ENCODE measurements at regions not wholly inside any gene's neighbourhood (a gene's known extent, or its start where the extent isn't known, plus 50 kb on each side); places are given as distances from the start of the nearest gene placed in this dataset.

DNA sequence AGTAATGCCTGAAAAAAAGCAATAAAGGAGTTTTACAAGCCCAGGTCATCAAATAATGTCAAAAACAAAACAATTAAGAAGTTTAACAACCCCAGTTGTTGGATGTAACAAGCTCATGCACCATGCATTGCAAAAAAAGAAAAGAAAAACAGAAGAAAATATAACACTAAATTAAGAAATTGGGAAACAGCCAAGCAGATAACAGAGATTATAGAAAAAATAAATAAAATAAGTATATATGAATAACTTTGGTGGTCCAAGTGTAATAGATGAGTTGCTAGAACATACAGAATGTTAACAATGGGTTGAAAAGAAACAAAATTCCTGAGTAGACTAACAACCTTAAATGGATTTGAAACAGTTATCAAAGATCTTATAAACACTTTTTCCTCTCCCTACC is 573.1 kb upstream of the SOX11 start:
- no peak for DNase-seq

DNA sequence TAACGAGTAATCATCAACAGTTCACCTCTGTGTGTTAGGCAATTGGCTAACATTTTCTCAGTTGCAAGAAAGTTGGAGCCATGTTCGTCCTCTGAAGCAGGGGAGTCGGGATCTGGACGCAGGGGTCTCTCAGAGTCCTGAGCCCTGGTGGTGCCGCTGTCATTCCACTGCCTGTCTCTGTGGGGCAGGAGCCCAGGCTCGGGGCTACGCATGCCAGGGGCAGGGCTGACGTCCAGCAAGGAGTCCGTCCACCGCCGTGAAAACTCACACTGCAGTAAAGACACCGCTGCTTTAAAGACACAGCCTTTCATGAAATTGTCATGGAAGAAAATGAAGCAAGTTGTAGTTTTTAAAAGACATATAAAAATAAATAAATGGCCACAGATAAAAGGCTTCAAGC is 571.1 kb upstream of the SOX11 start:
- DNase-seq: no peak

DNA sequence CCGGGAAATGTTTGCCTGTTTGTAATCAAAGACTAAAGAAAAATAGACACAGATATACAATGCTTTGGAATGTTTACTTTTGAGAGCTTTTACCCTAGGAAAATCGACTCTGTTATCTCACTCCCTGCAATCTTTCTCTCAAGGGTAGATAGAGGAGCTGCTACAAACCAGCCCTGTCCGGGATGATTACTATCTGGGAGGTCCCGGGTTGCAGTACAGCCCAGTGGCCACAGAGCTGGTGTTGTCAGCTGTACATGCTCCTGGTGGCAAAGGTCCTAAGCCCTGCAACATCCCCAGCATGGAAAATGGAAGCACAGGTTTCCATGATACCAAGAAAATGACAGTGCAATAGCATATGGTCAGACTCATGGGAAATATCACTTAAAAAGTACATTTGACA is 570.5 kb upstream of the SOX11 start:
- no peak for DNase-seq

DNA sequence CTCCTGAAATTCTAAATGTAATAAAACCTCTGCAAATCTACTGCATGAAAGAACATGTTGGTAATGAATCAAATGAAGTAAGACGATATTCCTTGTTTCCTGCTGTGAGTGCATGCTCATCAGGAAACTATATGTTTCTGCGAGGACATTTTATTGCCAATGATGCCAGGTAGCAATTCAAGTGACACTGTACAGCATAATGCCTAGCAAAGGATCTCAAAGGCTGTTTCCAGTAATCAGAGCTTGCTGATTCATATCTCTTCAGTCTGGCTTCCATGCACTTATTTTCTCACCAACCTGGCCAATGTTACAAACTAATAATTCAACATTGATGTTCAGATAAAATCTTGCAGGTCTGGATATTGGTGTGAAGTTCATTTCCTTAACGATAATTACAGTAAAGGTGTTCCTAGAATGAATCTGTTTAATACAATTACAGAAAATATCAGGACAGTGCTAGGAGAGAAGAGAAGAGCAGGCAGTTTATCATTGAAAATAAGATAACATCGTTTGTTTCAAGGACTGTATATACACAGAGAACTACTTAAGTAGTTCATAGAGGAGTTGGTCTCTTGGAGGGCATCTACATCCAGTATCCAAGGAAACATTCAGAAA is 568.5 kb upstream of the SOX11 start:
- no peak for DNase-seq

DNA sequence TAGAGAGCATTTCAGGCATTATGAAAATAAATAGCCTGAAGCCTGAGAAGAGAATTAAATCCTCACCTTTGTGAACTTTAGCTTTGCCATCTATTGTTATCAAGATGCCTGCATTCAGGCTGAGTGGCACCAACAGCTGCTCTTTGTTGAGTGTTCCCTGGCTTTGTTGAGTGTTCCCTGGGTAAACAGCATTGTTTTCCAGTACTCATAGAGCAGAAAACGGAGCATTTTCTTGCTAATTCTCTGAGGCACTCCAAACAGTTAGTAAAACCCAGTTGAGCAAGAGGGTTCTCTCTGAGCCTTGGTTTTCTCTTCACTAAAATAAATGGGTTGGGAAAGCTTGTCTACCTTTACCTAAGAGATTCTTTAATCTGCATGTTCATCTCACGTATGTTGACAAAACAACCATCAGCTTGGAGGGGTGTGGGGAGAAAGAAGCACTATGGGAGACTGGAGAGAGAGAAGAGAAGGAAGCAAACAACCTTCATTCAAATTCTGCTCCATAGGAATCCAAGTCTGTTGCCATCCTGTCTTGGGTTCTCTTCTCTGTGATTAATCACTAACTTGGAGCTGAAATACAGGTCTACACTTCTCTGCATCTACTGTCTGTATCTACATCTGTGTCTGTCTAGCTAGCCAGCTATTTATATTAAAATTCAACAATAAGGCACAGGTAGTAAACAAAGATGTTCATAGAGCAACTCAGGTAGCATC is 567.0 kb upstream of the SOX11 start:
- DNase-seq: no peak

DNA sequence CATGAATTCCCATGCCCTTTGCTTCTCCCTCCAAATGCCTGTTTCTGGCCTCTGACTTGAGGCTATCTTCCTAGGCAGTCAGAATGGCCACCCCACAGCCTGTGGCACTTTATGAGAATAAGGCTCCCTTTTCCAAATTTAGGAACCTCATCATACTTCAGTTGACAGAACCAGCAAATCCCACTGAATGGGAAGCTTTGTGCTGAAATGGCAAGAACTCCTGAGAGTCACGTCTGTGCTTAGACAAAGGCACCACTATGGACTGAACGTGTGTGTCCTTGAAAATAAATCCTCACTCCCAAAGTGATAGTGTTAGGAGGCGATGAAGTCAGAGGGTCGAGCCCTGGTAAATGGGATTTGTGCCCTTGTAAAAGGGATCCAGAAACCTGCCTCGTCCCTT is 559.9 kb upstream of the SOX11 start:
- DNase-seq: no peak

DNA sequence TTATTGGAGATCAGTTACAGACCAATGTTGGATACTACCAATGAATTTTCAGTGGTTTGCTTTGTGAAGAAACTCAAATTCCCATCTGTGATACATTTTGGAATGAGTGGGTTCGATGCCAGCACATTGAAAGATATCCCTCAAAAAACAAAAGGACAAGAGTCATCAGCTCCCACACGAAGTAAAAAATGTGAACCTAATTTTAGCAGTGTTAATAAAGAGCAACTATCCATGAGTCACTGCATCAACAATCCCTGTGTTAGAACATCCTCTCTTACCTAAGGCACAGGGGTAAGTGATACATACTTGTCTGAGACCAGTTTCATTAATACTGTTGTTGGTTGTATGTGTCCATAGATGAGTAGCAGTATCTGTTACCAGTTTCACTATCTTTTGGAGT is 551.8 kb upstream of the SOX11 start:
- DNase-seq: no peak

DNA sequence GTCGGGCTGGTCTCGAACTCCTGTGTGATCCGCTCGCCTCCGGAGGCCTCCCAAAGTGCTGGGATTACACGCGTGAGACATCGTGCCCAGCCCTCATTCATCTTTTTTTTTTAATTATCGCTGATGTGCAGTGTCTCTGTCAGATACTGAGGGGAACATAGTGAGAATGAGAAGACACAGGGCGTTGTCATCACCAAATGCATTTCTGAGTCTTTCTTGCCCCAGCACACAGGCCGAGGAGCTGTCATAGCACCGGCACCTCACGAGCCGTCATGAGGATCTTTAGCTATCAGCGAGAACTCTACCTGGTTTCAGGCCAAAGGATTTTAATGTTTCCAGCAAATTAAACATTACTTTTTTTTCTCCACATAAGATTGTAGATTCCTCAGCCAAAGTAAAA is 548.0 kb upstream of the SOX11 start:
- no peak for DNase-seq

DNA sequence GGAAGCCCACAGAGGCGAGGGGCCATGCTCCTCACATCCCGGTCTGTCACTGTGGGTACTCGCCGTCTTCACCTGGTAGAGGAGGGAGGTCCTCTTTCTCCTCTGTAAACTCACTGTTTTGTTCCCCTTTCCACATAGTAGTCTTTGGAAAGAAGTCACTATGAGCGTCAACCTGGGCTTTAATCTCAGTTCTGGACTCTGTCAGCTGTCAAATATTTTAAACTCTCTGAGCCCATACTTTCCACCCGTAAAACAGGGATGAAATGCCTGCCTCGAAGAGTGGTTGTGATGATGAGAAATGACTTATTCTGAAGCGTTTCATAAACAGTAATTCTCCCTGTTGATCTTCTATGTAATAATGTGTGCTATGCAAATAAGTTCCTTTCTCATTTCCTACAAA is 547.1 kb upstream of the SOX11 start:
- DNase-seq: no peak

DNA sequence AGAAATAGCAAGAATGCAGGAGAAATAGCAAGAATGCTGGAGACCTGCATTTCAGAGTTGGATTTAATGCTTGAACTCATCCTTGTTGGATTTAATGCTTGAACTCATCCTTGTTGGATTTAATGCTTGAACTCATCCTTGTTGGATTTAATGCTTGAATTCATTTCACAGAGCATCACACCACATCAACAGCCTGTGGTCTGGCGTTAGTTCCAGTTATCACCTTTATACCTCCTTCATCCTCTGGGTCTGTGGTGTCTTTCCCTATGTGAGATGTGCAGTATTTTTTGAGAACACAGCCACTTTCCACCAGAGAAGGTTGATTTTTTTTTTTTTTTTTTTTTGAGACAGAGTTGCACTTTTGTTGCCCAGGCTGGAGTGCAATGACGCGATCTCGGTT is 546.4 kb upstream of the SOX11 start:
- DNase-seq: no peak

DNA sequence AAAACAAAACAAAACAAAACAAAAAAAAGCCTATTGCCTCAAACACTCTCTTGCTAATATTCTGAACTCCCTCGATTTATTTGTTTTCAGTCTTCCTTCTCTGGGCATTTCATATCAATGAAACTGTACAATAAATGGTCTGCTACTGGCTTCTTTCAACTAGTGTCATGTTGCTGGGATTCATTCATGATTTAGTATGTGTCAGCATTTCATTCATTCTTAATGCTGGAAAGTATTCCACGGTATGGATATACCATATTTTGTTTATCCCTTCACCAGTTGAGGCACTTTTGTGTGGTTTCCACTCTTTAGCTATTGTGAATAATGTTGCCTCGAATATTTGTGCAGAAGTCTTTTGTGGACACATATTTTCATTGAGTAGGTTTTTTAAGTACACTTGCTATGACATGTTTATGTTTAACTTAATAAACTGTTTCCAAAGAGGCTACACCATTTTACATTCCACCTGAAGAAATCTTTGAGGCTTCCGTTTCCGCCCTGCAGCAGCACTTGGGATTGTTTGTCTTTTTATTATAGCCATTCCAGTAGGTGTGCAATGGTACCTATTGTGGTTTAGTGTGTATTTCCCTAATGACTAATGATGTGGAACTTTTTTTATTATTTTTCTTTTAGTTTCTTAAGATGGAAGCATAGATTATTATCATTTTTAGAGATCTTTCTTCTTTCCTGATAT is 543.6 kb upstream of the SOX11 start:
- no peak for DNase-seq

DNA sequence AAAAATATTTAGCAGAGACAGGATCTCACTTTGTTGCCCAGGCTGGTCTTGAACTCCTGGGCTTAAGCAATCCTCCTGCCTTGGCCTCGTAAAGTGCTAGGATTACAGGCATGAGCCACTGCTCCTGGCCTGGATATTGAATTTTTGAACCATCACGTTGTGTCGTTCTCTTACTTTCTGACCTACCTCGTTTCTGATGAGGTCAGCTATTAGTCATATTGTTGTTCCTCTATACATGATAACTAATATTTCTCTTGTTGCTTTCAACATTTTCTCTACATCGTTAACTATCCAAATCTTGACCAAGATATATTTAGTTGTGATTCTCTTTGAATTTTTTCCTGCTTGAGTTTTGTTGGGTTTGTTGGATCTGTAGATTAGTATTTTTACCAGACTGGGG is 541.3 kb upstream of the SOX11 start:
- no peak for DNase-seq

DNA sequence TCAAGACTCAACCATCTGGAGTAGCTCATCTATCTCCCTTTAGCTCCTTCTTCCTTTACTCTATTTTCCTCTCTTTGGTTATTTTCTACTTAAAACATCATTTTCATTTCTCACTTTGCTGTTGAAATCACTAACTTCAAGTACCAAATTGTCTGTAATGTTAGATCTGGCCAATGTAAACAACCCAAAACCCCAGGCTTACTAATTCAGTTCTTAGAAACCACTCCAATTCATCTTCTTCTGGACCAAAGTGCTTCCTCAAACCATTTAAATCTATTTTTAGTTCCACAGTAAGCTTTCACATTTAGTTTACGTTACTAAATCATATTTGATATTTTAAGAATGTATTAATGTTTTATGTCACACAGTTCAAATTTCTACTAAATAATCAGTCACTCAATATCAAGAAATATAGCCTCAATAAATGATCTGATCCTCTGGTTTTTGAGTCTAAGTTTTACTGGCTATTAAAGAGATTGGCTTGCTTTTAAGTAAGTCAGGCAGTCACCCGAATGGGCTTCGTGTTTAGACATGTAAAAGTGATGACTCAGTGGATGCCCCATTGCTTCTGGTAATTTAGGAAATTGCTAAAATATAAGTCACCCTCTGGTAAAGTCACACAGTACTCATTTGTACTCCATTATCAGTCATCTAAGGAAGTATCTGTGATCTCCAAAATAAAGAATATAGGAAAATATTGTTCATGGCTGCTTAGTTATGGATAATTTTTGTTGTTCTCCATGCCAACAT is 527.2 kb upstream of the SOX11 start:
- DNase-seq: no peak

DNA sequence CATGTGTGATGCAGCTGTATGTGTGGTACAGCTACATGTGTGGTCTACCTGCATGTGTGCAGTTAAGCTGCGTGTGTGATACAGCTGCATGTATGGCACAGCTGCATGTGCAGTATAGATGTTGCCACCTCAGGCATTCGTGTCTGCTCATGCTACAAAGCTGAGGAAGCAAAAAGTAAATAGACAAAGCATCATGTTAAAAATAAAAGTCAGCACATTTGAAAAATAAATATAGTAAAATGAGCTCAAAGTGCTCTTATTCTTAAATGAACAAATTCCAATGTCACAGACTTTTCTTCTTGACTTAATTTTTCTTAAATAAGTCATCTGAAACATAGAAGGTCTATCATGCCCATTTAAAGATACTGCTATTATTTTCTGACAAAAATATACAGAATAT is 519.3 kb upstream of the SOX11 start:
- DNase-seq: no peak

DNA sequence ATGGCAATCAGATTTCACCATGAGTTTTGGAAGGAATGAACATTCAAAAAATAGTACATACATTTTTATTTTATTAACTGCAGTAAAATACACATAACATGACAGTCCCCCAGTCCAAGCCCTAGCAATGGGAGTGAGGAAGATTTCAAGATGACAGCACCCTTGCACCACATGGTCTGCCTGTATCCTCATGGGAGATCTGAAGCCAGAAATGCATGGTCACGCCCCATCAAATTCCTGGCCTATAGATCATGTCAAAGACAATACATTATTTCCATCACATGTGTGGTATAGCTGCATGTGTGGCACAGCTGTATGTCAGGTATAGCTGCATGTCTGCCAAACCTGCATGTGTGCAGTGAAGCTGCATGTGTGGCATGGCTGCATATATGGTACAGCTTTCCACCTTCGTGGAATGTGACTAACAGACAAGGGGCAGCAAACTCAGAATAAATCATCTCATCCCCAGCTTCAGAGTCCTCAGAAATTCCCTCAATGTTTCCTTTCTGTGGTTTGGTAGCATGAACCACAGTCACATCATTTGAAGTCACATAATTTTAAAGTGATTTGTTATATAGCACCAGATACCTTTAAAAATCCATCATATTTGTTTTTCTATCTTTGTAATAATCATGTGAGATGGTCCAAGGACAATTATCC is 518.2 kb upstream of the SOX11 start:
- DNase-seq: no peak

DNA sequence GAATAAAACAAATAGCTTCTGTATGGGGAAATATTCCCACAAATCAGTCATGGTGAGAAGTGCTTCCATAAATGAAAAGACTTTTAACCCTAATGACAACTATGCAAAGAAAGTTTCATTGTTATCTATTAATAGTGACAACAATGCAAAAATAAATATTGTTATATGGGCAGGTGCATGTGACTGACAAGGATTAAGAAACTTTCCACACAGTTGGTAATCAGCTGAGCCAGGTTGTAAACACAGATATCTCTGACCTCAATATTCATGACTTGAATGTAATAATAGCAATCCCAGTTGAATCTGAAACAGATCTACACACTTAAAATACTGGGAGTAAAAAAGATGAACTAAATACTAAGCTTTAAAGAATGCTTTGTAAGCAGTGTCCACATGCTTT is 517.0 kb upstream of the SOX11 start:
- DNase-seq: no peak

DNA sequence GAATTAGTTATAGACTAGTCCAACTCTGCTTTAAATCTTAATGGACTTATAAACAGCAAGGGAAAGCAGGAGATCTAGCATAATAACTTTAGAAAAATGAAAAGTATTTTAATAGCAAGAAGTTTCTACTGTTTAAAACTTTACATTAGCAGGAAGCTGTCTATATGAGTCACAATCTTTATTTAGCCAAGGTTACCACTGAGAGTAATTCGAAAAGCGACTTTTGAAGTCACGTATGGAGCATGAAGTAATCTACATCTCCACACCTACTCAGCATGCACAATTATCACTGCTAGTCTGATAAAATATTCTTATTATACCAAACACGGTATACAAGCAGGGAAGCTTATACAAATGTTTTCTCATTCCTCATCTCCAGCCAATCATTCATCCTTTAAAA is 515.4 kb upstream of the SOX11 start:
- no peak for DNase-seq

DNA sequence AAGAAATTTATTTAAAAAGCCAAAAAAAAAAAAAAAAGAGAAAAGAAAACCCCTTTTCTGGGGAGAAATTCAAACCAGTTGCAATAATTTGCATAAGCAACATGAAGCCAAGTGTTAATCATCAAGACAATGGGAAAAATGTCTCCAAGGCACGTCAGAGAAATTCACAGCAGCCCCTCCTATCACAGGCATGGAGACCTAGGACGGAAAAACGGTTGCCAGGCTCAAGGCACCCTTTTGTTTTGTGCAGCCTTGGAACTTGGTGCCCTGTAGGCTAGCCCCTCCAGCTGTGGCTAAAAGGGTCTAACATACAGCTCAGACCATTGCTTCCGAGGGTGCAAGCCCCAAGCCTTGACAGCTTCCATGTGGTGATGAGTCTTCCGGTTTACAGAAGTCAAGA is 509.2 kb upstream of the SOX11 start:
- DNase-seq: no peak

DNA sequence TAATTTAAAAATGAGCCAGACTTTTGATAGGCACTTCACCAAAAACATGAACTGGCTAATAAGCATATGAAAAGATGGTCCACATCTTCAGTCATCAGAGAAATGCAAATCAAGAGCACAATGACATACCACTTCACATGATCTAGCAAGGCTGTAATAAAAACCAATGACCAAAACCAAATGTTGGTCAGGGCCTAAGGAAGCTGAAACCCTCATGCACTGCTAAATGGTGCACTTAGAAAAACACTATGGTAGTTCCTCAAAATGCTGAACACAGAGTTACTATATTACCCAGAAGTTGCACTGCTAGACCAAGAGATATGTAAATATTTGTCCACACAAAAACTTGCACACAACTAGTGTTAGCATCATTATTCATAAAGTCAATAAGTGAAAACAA is 504.9 kb upstream of the SOX11 start:
- no peak for DNase-seq

DNA sequence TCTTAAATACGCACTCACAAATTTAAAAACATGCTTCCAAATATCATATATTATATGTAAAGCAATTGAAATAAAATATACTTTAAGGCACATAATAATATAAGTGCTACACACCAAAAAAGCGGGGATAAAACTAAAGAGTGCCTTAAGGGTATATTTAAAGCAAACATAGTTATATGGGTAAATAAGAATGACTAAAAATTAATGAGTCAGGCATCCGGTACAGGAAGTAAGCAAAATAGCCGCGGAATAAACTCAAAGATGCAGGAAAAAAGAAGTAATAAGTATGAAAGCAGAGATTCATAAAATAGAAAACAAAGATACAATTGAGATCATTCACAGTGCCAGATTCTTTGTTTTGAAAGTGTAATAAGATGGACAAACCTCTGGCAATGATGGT is 503.5 kb upstream of the SOX11 start:
- no peak for DNase-seq

DNA sequence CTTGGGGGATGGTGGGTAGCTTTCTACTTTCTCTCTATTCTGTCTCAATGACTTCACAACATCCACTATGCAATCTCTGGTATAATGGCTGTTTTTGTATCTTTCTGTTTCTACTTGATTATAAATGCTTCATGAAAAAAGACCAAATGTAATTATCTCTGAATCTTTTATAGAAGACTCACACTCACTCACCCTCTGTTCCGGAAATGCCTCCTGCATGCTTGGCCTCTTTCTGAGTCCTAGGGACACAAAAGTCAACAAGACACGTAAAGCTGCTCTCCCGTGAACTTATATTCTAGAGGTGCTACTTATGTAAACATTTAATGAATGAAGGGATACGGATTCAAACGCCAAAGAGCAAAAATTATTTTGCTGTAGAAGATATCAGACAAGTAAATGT is 502.2 kb upstream of the SOX11 start:
- DNase-seq: no peak

DNA sequence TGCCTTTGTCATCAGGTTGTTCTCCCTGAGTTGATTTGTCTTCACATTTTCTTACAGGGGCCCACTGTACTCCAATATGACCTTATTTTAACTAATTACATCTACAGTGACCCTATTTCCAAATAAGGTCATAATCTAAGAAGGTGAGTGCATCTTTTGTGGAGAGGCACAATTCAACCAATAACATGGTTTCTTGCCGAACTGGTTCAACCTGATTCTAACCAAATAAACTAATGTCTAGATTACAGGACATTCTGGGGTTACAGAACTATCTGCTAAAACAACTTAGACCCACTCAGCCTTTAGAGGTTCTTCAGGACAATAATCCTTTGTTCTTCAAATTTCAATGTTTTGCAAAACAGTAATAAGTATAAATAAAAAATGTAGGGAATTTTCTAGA is 496.5 kb upstream of the SOX11 start:
- DNase-seq: no peak

DNA sequence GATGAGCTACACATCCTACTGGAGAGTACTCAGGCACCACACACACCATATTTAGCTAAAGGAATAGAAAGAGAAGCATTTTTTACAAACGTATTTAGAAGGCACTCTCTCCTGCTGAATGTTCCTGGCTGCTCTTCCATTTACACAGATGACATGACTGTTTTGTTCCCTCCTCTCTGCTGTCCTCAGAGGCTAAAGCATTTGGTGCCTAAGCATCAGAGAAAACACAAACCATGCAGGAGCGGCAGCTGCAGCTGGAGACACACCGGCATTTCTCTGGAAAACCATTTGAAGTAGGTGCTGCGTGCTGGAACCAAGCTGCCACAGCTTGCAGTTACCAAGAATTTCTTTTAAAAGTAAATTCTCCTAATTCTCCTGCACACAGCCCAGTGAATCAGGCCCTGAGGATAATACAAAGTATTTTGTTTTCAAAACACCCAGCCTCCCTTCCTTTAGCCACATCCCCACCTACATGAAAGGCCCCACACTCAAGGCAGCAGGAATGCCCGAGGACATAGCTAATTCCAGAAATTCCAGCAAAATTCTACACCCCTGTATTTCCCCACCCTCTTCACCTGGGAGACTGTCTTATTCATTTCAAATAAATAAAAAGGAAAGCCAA is 488.9 kb upstream of the SOX11 start:
- DNase-seq: no peak

Data from activated effector memory CD4-positive, alpha-beta T cell treated with anti-CD3 and anti-CD28 coated beads, Interleukin-2, amount 50 U/mL, for 16 hours (primary cell).